ENCODE measurements at regions not wholly inside any gene's neighbourhood (a gene's known extent, or its start where the extent isn't known, plus 50 kb on each side); places are given as distances from the start of the nearest gene placed in this dataset.

GRCh38 chr2:5897249-5897648, 205.1 kb downstream of the SOX11 start:
- Histone ChIP-seq H3K9me3 (ENCODE audit: low read depth) (no peaks in the 10 kb centered on the region), H4K20me1 (ENCODE audit: insufficient read depth, poor library complexity, severe bottlenecking) (no peaks in the 10 kb centered on the region), H3K9me2 (replicated peaks; ENCODE audit: insufficient read depth) (no peaks in the 10 kb centered on the region), H3K36me3 (replicated peaks; ENCODE audit: insufficient read depth, low read depth) (no peaks in the 10 kb centered on the region), H3K4me1 (ENCODE audit: insufficient read depth) (no peaks in the 10 kb centered on the region), H3K79me2 (no peaks in the 10 kb centered on the region), H2AFZ (no peak overlapping the region), H3K4me2 (no peak overlapping the region), H3K27ac (no peak overlapping the region), H3K4me3 (no peak overlapping the region), H3K27me3 (no peaks in the 10 kb centered on the region)
- WGBS (ENCODE audit: low lambda C conversion rate, missing lambda C conversion rate), result 87% methylated on average over 5 of the region's 5 CpGs
- TF ChIP-seq EZH2phosphoT487 (IDR thresholded peaks at IDR 0.05; ENCODE audit: low read depth, severe bottlenecking, unreplicated experiment), result no peak
- TF ChIP-seq EZH2 (IDR thresholded peaks at IDR 0.05; ENCODE audit: borderline replicate concordance), result no peak
- TF ChIP-seq CTCF (IDR thresholded peaks at IDR 0.05; ENCODE audit: poor library complexity), result no peak
- DNase-seq (ENCODE audit: low spot score), result no peak

- Histone ChIP-seq H3K4me2 (no peak overlapping the region), H3K36me3 (replicated peaks; ENCODE audit: insufficient read depth, low read depth) (no peaks in the 10 kb centered on the region), H4K20me1 (ENCODE audit: insufficient read depth, poor library complexity, severe bottlenecking) (no peaks in the 10 kb centered on the region), H2AFZ (no peak overlapping the region), H3K79me2 (no peaks in the 10 kb centered on the region), H3K9me2 (replicated peaks; ENCODE audit: insufficient read depth) (no peaks in the 10 kb centered on the region), H3K27me3 (no peaks in the 10 kb centered on the region), H3K9me3 (ENCODE audit: low read depth) (no peaks in the 10 kb centered on the region), H3K4me1 (ENCODE audit: insufficient read depth) (no peaks in the 10 kb centered on the region), H3K27ac (no peak overlapping the region), H3K4me3 (no peak overlapping the region)
- WGBS (ENCODE audit: low lambda C conversion rate, missing lambda C conversion rate), result 92% methylated on average over 3 of the region's 3 CpGs
- no peak for TF ChIP-seq EZH2 (IDR thresholded peaks at IDR 0.05; ENCODE audit: borderline replicate concordance)
- no peak for TF ChIP-seq CTCF (IDR thresholded peaks at IDR 0.05; ENCODE audit: poor library complexity)
- TF ChIP-seq EZH2phosphoT487 (IDR thresholded peaks at IDR 0.05; ENCODE audit: low read depth, severe bottlenecking, unreplicated experiment), result no peak
- DNase-seq (ENCODE audit: low spot score), result no peak
Measured at GRCh38 chr2:5898667-5899066, 206.5 kb downstream of the SOX11 start.

GRCh38 chr2:5905661-5906060, 213.5 kb downstream of the SOX11 start:
- Histone ChIP-seq H3K4me1 (ENCODE audit: insufficient read depth) (no peaks in the 10 kb centered on the region), H4K20me1 (ENCODE audit: insufficient read depth, poor library complexity, severe bottlenecking) (no peaks in the 10 kb centered on the region), H3K27ac (no peak overlapping the region), H3K79me2 (no peaks in the 10 kb centered on the region), H3K4me3 (no peak overlapping the region), H3K9me3 (ENCODE audit: low read depth) (no peaks in the 10 kb centered on the region), H3K36me3 (replicated peaks; ENCODE audit: insufficient read depth, low read depth) (no peaks in the 10 kb centered on the region), H3K27me3 (peaks cover 4% of the 10 kb centered on the region), H3K4me2 (no peak overlapping the region), H3K9me2 (replicated peaks; ENCODE audit: insufficient read depth) (no peaks in the 10 kb centered on the region), H2AFZ (no peak overlapping the region)
- TF ChIP-seq CTCF (IDR thresholded peaks at IDR 0.05; ENCODE audit: poor library complexity) (no peak), EZH2phosphoT487 (IDR thresholded peaks at IDR 0.05; ENCODE audit: low read depth, severe bottlenecking, unreplicated experiment) (no peak), EZH2 (IDR thresholded peaks at IDR 0.05; ENCODE audit: borderline replicate concordance) (no peak)
- no peak for DNase-seq (ENCODE audit: low spot score)
- WGBS (ENCODE audit: low lambda C conversion rate, missing lambda C conversion rate), result 68% methylated on average over 2 of the region's 2 CpGs

GRCh38 chr2:5908071-5908470, 215.9 kb downstream of the SOX11 start:
- TF ChIP-seq EZH2phosphoT487 (IDR thresholded peaks at IDR 0.05; ENCODE audit: low read depth, severe bottlenecking, unreplicated experiment) (no peak), CTCF (IDR thresholded peaks at IDR 0.05; ENCODE audit: poor library complexity) (no peak), EZH2 (IDR thresholded peaks at IDR 0.05; ENCODE audit: borderline replicate concordance) (no peak)
- 75% methylated on average over 2 of the region's 2 CpGs for WGBS (ENCODE audit: low lambda C conversion rate, missing lambda C conversion rate)
- Histone ChIP-seq H3K4me1 (ENCODE audit: insufficient read depth) (no peaks in the 10 kb centered on the region), H3K9me3 (ENCODE audit: low read depth) (no peaks in the 10 kb centered on the region), H2AFZ (no peak overlapping the region), H3K4me3 (no peak overlapping the region), H3K27ac (no peak overlapping the region), H3K79me2 (no peaks in the 10 kb centered on the region), H3K9me2 (replicated peaks; ENCODE audit: insufficient read depth) (no peaks in the 10 kb centered on the region), H4K20me1 (ENCODE audit: insufficient read depth, poor library complexity, severe bottlenecking) (no peaks in the 10 kb centered on the region), H3K36me3 (replicated peaks; ENCODE audit: insufficient read depth, low read depth) (no peaks in the 10 kb centered on the region), H3K27me3 (peaks cover 4% of the 10 kb centered on the region), H3K4me2 (no peak overlapping the region)
- DNase-seq (ENCODE audit: low spot score), result no peak

All from hepatocyte (in vitro differentiated cells).